ENCODE measurements at regions not wholly inside any gene's neighbourhood (a gene's known extent, or its start where the extent isn't known, plus 50 kb on each side); places are given as distances from the start of the nearest gene placed in this dataset.

- no peak for TF ChIP-seq CTCF (IDR thresholded peaks at IDR 0.05; ENCODE audit: unreplicated experiment)
- Mint-ChIP-seq H3K4me1 (ENCODE audit: unreplicated experiment) (peaks cover 22% of the 10 kb centered on the region), H3K4me3 (ENCODE audit: unreplicated experiment) (no peak overlapping the region), H3K27ac (ENCODE audit: unreplicated experiment) (no peak overlapping the region), H3K9me3 (ENCODE audit: unreplicated experiment) (no peaks in the 10 kb centered on the region), H3K27me3 (ENCODE audit: unreplicated experiment) (peaks cover 2% of the 10 kb centered on the region), H3K36me3 (ENCODE audit: low read depth, unreplicated experiment) (no peaks in the 10 kb centered on the region)
- DNase-seq (ENCODE audit: low spot score) = no peak
Measured at GRCh38 chr13:74084375-74084935, 49.7 kb downstream of the KLF12 start.

GRCh38 chr13:74082741-74083160, 51.5 kb downstream of the KLF12 start:
- Mint-ChIP-seq H3K4me1 (ENCODE audit: unreplicated experiment) (peaks cover 22% of the 10 kb centered on the region), H3K27me3 (ENCODE audit: unreplicated experiment) (no peaks in the 10 kb centered on the region), H3K9me3 (ENCODE audit: unreplicated experiment) (no peaks in the 10 kb centered on the region), H3K4me3 (ENCODE audit: unreplicated experiment) (no peak overlapping the region), H3K36me3 (ENCODE audit: low read depth, unreplicated experiment) (no peaks in the 10 kb centered on the region), H3K27ac (ENCODE audit: unreplicated experiment) (no peak overlapping the region)
- no peak for TF ChIP-seq CTCF (IDR thresholded peaks at IDR 0.05; ENCODE audit: unreplicated experiment)
- no peak for DNase-seq (ENCODE audit: low spot score)

GRCh38 chr13:74080762-74081161, 53.4 kb downstream of the KLF12 start:
- no peak for TF ChIP-seq CTCF (IDR thresholded peaks at IDR 0.05; ENCODE audit: unreplicated experiment)
- no peak overlapping the region for H3K4me3 Mint-ChIP-seq (ENCODE audit: unreplicated experiment)

GRCh38 chr13:74077792-74078191, 56.4 kb downstream of the KLF12 start:
- Mint-ChIP-seq H3K27me3 (ENCODE audit: unreplicated experiment) (no peaks in the 10 kb centered on the region), H3K4me1 (ENCODE audit: unreplicated experiment) (peaks cover 47% of the 10 kb centered on the region), H3K4me3 (ENCODE audit: unreplicated experiment) (no peak overlapping the region), H3K36me3 (ENCODE audit: low read depth, unreplicated experiment) (no peaks in the 10 kb centered on the region), H3K27ac (ENCODE audit: unreplicated experiment) (no peak overlapping the region), H3K9me3 (ENCODE audit: unreplicated experiment) (no peaks in the 10 kb centered on the region)
- no peak for TF ChIP-seq CTCF (IDR thresholded peaks at IDR 0.05; ENCODE audit: unreplicated experiment)
- DNase-seq (ENCODE audit: low spot score) = no peak

More at GRCh38 chr13:74080762-74081161, 53.4 kb downstream of the KLF12 start:
- H3K9me3 Mint-ChIP-seq (ENCODE audit: unreplicated experiment) = no peaks in the 10 kb centered on the region
- H3K36me3 Mint-ChIP-seq (ENCODE audit: low read depth, unreplicated experiment) = no peaks in the 10 kb centered on the region
- H3K27me3 Mint-ChIP-seq (ENCODE audit: unreplicated experiment) = no peaks in the 10 kb centered on the region
- no peak overlapping the region for H3K27ac Mint-ChIP-seq (ENCODE audit: unreplicated experiment)
- H3K4me1 Mint-ChIP-seq (ENCODE audit: unreplicated experiment) = peaks cover 30% of the 10 kb centered on the region
- no peak for DNase-seq (ENCODE audit: low spot score)

- TF ChIP-seq CTCF (IDR thresholded peaks at IDR 0.05; ENCODE audit: unreplicated experiment) = no peak
- Mint-ChIP-seq H3K27me3 (ENCODE audit: unreplicated experiment) (no peaks in the 10 kb centered on the region), H3K4me3 (ENCODE audit: unreplicated experiment) (no peak overlapping the region), H3K36me3 (ENCODE audit: low read depth, unreplicated experiment) (no peaks in the 10 kb centered on the region), H3K4me1 (ENCODE audit: unreplicated experiment) (peaks cover 44% of the 10 kb centered on the region), H3K9me3 (ENCODE audit: unreplicated experiment) (no peaks in the 10 kb centered on the region), H3K27ac (ENCODE audit: unreplicated experiment) (no peak overlapping the region)
- no peak for DNase-seq (ENCODE audit: low spot score)
Measured at GRCh38 chr13:74077375-74077774, 56.8 kb downstream of the KLF12 start.

Data from endothelial cell (in vitro differentiated cells).